Left ventricle myocardium superior (tissue), 1 donor: ENCODE measurements at regions not wholly inside any gene's neighbourhood (a gene's known extent, or its start where the extent isn't known, plus 50 kb on each side); places are given as distances from the start of the nearest gene placed in this dataset.
"Not testable (repeated sequence)": the region's sequence is repeated elsewhere in the genome, so short reads cannot be mapped to it uniquely, and the experiment has no call there.

Source experiments
- ATAC-seq: fragments of 200-7000 bp; cut with Tn5 transposase; one replicate; pipeline ENCODE4 v1.9.1; 2020; ENCODE audit warnings: mild to moderate bottlenecking, moderate library complexity
- DNase-seq: peaks from one replicate; pipeline ENCODE4 v3.0.0-alpha.2; 2020
- intact Hi-C: fragments of 100-400 bp; cut with micrococcal nuclease; formaldehyde crosslinking; loops from one replicate; pipeline ENCODE4 v1.11.0; 2022
- donor health status: DM: no; HTN: yes; CAD: no; lungs with severe emphysema.

GRCh38 chr20:29409833-29410805 lies 1847.3 kb upstream of the DEFB115 start:
- DNase-seq, result no peak
- ATAC-seq, result no peak

GRCh38 chr20:29410806-29411457 lies 1846.5 kb upstream of the DEFB115 start:
- intact Hi-C loops, result no loop called here
- DNase-seq, result no peak

More at GRCh38 chr20:29409833-29410805, 1847.3 kb upstream of the DEFB115 start:
- intact Hi-C loops, result no loop called here

GRCh38 chr20:29411458-29411820 lies 1846.0 kb upstream of the DEFB115 start:
- intact Hi-C loops, DNase-seq, ATAC-seq: not testable (repeated sequence)

More at GRCh38 chr20:29410806-29411457, 1846.5 kb upstream of the DEFB115 start:
- ATAC-seq, result no peak

- intact Hi-C loops, result no loop called here
- DNase-seq, result no peak
- ATAC-seq, result no peak
Observed at GRCh38 chr20:29419378-29419777, 1838.1 kb upstream of the DEFB115 start.

GRCh38 chr20:29427201-29428060 lies 1830.0 kb upstream of the DEFB115 start:
- DNase-seq (no peak), ATAC-seq (no peak)
- intact Hi-C loops, result no loop called here

- intact Hi-C loops, result no loop called here
- DNase-seq (no peak), ATAC-seq (no peak)
Observed at GRCh38 chr20:29430531-29430930, 1826.9 kb upstream of the DEFB115 start.

- ATAC-seq, intact Hi-C loops: not testable (repeated sequence)
Observed at GRCh38 chr20:29440721-29441120, 1816.7 kb upstream of the DEFB115 start.

GRCh38 chr20:29443206-29443781 lies 1814.2 kb upstream of the DEFB115 start:
- DNase-seq, intact Hi-C loops, ATAC-seq: not testable (repeated sequence)

More at GRCh38 chr20:29440721-29441120, 1816.7 kb upstream of the DEFB115 start:
- DNase-seq, result not testable (repeated sequence)

- no peak for DNase-seq
- intact Hi-C loops, result no loop called here
- ATAC-seq, result no peak
Observed at GRCh38 chr20:29443819-29444218, 1813.6 kb upstream of the DEFB115 start.

GRCh38 chr20:29445050-29445907 lies 1812.2 kb upstream of the DEFB115 start:
- intact Hi-C loops, result not testable (repeated sequence)
- ATAC-seq (peak; percentile 100), DNase-seq (peak; percentile 78)

- ATAC-seq, intact Hi-C loops, DNase-seq: not testable (repeated sequence)
Observed at GRCh38 chr20:29447517-29448484, 1809.7 kb upstream of the DEFB115 start.

- ATAC-seq, result no peak
- no peak for DNase-seq
- intact Hi-C loops, result no loop called here
Observed at GRCh38 chr20:29448806-29449470, 1808.5 kb upstream of the DEFB115 start.

- intact Hi-C loops, result no loop called here
- DNase-seq, result no peak
- no peak for ATAC-seq
Observed at GRCh38 chr20:29452186-29452585, 1805.3 kb upstream of the DEFB115 start.

GRCh38 chr20:29456987-29457693 lies 1800.3 kb upstream of the DEFB115 start:
- intact Hi-C loops, ATAC-seq, DNase-seq: not testable (repeated sequence)

GRCh38 chr20:29472606-29473005 lies 1784.9 kb upstream of the DEFB115 start:
- no peak for ATAC-seq
- no peak for DNase-seq
- intact Hi-C loops, result no loop called here

GRCh38 chr20:29492840-29493239 lies 1764.6 kb upstream of the DEFB115 start:
- DNase-seq, ATAC-seq, intact Hi-C loops: not testable (repeated sequence)
